SW 1271 (cell line): ENCODE measurements at regions not wholly inside any gene's neighbourhood (a gene's known extent, or its start where the extent isn't known, plus 50 kb on each side); places are given as distances from the start of the nearest gene placed in this dataset.
"Not testable (repeated sequence)": the region's sequence is repeated elsewhere in the genome, so short reads cannot be mapped to it uniquely, and the experiment has no call there.

Experiments
- DNase-seq, 2 experiments: peaks; one replicate each; lab custom pipeline; 2025; lab: John Stamatoyannopoulos, UW

DNA sequence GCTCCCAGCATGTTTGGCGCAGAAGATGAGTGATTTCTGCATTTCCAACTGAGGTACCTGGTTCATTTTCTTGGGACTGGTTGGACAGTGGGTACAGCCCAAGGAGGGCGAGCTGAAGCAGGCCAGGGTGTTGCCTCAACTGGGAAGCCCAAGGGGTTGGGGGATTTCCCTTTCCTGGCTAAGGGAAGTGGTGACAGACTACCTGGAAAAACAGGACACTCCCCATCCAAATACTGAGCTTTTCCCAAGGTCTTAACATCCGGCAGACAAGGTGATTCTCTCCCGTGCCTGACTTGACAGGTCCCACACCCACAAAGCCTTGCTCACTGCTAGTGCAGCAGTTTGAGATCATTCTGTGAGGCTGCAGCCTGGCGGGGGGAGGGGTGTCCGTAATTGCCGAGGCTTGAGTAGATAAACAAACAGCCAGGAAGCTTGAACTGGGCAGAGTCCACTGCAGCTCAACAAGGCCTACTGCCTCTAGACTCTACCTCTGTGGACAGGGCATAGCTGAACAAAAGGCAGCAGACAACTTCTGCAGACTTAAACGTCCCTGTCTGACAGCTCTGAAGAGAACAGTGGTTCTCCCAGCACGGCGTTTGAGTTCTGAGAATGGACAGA is 307.7 kb upstream of the ARSJ start:
- no peak for DNase-seq

- DNase-seq = no peak
These were observed 302.5 kb upstream of the UGT8 start for GRCh38 chr4:114296126-114296525.

GRCh38 chr4:114302472-114302871 is 296.1 kb upstream of the UGT8 start:
- DNase-seq = no peak

DNA sequence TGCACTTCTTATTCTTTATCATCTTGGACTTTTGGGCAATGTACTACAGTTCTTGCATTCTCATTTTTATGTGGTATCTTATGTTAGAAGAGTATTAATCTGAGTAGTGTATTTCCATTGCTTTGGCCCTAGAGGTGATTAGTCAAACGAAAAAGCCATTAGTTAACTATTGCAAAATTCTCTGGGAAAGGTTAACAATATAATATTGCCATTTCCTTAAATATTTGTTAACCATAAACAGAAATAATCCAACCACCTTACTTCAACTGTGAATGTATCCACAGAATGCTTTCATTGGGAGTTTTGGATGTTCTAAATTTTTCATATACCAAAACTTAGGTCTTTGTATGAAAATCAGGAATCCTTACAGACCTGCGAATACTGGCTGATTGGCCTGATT is 294.6 kb upstream of the UGT8 start:
- DNase-seq = no peak

DNA sequence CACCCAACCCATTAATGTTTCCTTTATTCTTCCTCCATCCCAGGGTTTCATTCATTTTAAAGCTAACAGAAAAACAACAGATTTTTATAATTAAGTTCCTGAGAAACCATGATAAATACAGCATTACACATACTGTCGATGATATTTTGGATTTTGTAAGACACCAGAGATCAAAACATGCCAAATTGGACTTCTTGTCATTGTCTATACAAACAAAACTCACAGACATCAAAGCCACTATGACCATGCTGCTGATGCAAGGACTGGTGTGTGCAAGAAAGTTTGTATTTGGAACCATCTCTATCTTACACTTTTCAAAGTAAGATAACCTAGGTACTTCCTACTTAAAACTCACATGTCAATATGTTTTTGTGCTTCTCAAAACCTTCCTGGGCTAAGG is 294.0 kb upstream of the UGT8 start:
- no peak for DNase-seq

DNA sequence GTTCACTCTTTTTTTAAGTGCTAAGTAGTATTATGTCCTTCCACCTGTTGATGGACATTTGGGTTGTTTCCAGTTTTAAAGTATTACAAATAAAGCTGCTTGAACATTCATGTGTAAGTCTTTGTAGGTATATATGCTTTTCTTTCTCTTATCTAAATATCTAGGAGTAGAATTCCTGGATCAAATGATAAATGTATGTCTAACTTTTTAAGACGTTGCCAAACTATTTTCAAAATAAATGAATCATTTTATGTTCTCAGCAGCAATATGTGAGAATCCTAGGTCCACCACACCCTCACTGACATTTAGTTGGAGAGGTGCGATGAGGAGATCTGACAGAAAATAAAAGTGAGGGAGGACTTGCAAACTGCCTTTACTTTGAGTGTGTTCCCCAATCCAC is 291.7 kb upstream of the UGT8 start:
- DNase-seq = no peak

- no peak for DNase-seq
These were observed 288.2 kb upstream of the UGT8 start for GRCh38 chr4:114310296-114310925.

DNA sequence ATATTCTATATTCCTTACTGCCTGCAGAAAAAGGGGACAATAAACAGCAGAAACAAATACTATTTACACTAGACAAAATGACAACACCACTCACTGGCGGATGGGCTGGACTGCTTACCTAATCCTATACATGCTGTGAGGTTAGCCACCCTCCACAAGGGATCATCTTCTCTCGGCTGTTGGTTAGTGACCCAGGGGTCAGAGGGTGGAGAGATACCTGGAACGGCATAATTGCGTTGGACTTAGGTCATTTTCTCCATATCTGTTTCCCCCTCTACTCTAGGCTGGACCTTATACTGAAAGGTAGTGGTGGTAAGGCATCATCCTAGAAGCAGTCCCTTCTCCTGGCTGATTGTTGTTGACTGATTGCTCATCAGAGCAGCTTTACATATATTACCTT is 286.8 kb upstream of the UGT8 start:
- no peak for DNase-seq

DNA sequence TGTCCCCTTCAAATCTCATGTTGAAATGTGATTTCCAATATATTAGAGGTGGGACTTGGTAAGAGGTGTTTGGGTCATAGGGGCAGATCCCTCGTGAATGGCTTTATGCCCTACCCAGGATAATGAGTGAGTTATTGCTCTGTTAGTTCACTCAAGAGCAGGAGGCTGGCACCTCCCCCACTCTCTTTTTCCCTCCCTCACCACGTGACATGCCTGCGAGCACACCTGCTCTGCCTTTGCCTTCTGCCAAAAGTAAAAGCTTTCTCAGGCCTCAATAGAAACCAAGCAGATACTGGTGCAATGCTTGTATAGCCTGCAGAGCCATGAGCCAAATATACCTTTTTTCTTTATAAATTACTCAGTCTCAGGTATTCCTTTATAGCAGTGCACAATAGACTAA is 286.3 kb upstream of the UGT8 start:
- DNase-seq = no peak

DNA sequence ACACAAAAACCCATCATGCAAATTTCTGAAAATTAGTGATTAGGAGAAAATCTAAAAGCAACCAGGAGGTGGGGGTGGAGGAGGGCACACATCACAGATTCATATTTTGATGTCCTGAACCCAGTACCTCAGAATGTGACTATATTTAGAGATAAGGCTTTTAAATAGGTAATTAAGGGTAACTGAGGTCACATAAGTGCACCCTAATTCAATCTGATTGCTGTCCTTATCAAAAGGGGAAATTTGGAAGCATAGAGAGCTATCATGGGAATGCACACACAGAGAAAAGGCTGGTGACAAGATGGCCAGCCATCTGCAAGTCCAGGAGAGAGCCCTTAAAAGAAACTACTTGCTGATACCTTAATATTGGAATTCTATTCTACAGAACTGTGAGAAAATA is 281.8 kb upstream of the UGT8 start:
- no peak for DNase-seq

DNA sequence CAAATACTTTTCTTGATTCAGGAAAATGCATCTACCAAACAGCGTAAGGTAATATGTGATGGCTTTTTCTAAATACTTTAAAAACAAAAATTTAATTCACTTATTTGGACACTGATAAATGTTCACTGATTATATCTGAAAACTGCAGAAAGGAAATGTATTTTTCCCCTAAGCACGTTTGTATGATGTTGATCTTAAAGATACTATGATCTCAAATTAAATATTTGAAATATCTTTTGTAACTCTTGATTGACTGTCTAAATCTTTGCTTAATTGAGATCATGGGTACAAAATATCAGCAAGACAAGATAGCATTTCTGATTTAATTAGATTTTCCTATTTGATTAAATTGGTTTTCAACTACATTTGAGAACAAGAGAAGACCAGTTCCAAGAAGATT is 281.0 kb upstream of the UGT8 start:
- no peak for DNase-seq

- no peak for DNase-seq
These were observed 280.3 kb upstream of the UGT8 start for GRCh38 chr4:114318309-114318708.

GRCh38 chr4:114320126-114320525 is 278.5 kb upstream of the UGT8 start:
- DNase-seq = no peak

DNA sequence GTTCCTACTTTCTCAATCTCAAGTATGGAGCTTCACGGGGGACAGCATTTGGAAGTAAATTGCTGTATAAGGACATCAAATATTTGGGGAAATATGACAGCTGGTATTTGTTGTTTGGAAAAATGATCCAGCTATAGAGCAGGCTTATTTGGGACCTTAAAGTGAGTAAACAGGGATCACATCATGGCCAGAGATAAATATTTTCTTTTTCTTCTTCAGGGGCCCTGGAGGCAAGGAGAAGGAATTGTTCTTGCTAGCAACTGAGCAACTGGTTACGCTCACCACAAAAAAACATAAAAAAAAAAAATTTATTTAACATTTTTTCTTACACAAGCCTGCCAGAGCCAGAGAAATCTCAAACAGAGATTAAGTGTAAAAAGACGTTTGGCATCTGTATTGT is 277.2 kb upstream of the UGT8 start:
- no peak for DNase-seq

DNA sequence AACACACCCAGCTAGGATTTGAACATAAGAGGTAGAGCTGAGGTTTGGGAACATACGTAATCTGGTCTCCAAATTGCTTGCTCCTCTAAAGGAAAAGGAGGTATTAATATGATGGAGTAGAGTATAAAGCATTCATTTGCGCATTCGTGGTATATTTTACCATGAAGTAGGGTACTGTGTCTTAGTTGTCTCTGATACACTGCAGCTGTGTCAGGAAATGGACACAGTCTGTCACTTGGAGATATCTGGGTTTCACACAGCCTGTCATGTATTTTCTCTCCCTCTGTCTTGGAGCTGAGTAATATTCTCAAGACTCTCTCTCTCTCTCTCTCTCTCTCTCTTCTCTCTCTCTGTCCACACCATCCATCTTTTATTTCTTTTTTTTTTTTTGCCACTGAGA is 274.8 kb upstream of the UGT8 start:
- DNase-seq = no peak

DNA sequence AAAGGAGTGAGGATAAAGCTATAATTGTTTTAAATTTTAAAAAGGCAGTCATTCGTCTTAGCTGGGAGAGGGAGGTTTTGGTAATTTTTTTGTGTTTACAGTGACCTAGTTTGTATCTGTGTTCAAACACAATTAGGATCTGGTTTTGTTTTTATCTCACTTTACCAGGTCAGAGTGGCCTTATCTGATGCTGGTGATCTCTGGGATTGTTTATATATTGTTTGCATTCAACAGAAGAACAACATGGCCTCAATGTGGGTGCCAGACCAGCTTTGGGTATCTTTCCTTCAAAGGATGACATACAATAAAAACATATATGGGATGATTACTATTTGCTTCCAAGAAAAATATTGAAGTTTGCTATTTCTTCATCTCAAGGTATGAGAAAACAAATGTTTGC is 272.2 kb upstream of the UGT8 start:
- DNase-seq = no peak

- no peak for DNase-seq
These were observed 266.5 kb upstream of the UGT8 start for GRCh38 chr4:114332119-114332518.

DNA sequence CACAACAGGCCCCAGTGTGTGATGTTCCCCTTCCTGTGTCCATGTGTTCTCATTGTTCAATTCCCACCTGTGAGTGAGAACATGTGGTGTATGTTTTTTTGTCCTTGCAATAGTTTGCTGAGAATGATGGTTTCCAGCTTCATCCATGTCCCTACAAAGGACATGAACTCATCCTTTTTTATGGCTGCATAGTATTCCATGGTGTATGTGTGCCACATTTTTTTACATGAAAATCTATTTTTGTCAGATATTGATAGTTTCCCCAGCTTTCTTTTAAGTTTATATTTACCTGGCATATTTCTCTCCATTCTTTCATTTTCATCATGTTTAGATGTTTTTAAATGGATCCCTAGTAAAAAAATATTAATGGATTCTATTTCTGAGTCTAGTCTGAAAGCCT is 264.2 kb upstream of the UGT8 start:
- DNase-seq = not testable (repeated sequence)

DNA sequence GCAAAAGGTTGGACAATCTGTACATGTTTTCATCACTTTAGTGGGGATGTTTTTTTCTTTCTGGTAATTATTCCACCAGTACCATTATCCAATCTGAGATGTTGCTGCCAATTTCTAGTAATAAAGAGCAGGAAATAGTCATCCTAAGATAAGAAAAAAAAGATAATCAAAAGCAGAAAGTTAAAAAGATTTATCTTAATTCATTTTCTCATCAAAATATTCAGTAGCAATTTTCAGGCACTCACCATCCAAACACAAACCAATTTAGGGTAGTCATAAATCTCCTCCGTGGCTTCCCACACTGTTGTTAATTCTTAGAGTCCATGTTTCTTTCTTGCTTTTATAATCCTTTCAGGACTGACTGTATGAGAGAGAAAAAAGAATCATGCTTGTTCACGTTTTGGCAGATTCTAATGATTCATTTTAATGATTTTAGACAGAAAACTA is 263.7 kb upstream of the UGT8 start:
- no peak for DNase-seq

GRCh38 chr4:114335339-114335738 is 263.3 kb upstream of the UGT8 start:
- DNase-seq = no peak

DNA sequence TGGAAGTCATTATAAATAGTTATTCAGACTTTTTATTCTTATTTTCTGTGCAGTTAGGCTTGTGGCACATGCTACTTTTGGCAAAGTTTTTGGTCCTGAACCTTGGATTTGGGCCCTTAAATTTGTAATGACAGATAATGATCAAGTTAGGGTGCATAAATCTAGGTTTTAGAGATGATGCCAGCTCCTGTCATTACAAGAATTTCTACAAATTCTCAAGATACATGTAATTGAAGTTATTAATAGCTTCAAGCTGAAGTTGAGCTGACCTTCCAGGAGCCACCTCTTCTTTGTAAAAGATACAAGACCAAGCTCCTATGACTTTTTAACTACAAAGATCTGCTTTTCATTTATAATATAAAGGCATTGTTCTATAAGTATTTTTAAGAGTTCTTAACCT is 255.6 kb upstream of the UGT8 start:
- DNase-seq = no peak

GRCh38 chr4:114349543-114350175 is 248.9 kb upstream of the UGT8 start:
- no peak for DNase-seq

- DNase-seq = no peak
These were observed 239.7 kb upstream of the UGT8 start for GRCh38 chr4:114358901-114359300.

DNA sequence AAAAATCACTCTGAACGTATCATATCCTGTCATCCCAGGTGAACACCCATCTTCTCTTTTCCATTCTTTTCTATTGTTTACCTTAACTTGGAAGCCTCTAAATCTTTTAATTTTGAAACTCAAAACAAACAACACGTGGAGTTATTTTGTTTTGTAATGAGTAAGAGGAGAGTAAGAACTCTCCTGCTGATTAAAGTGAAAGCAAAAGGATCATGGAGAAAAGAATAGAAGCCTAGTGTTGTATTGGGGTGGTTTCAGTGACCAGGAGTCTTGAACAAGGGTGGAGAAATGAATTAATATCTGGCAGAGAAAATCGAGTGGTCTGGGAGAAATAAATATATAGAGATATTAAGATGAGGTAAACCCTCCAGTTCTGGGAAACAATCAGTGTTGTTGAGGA is 237.4 kb upstream of the UGT8 start:
- no peak for DNase-seq
